GM12878 (cell line): ENCODE measurements at regions not wholly inside any gene's neighbourhood (a gene's known extent, or its start where the extent isn't known, plus 50 kb on each side); places are given as distances from the start of the nearest gene placed in this dataset.

ENCODE experiments used
- ATF7 ChIP-seq: fragments of 450-650 bp; IDR thresholded peaks from 2 replicates; pipeline ENCODE4 v1.6.1; 2016; ENCODE audit warnings: low read depth, mild to moderate bottlenecking
- BMI1 ChIP-seq: fragments of 450-650 bp; IDR thresholded peaks from 2 replicates; pipeline ENCODE4 v1.6.1; 2016; ENCODE audit warnings: mild to moderate bottlenecking, moderate library complexity, borderline replicate concordance
- CEBPB ChIP-seq, 2 experiments: fragments of 150-350 bp in 1 of 2; IDR thresholded peaks; 2 replicates each; pipeline ENCODE4 v1.6.1; 2012 to 2014; ENCODE audit warnings: low read depth in 2 of 2, low read length in 2 of 2, borderline replicate concordance in 1 of 2, inconsistent platforms in 1 of 2
- FOS ChIP-seq: IDR thresholded peaks from 3 replicates; pipeline ENCODE4 v1.6.1; 2011; ENCODE audit warnings: borderline replicate concordance; ENCODE audit not compliant: insufficient read length; ENCODE audit errors: extremely low read depth
- FOXM1 ChIP-seq: IDR thresholded peaks from 2 replicates; pipeline ENCODE4 v1.6.1; 2012; ENCODE audit warnings: low read depth, mild to moderate bottlenecking, inconsistent platforms, low read length, moderate library complexity
- GATAD2B ChIP-seq: fragments of 450-650 bp; conservative IDR thresholded peaks from 2 replicates; pipeline ENCODE4 v1.6.1; 2017; ENCODE audit warnings: low read depth, mild to moderate bottlenecking, moderate library complexity
- IKZF2 ChIP-seq, 2 experiments: fragments of 450-650 bp; IDR thresholded peaks; 2 replicates each; pipeline ENCODE4 v1.6.1; 2017; ENCODE audit warnings: mild to moderate bottlenecking in 2 of 2, moderate library complexity in 2 of 2
- MYB ChIP-seq: fragments of 150-350 bp; IDR thresholded peaks from 2 replicates; pipeline ENCODE4 v1.6.1; 2014; ENCODE audit warnings: mild to moderate bottlenecking, low read depth, low read length, borderline replicate concordance
- MYC ChIP-seq: IDR thresholded peaks from 2 replicates; pipeline ENCODE4 v1.6.1; 2011; ENCODE audit warnings: mild to moderate bottlenecking, low read length, moderate library complexity, inconsistent platforms; ENCODE audit not compliant: insufficient read depth, insufficient replicate concordance, insufficient read length, severe bottlenecking
- NR2F1 ChIP-seq: fragments of 450-650 bp; conservative IDR thresholded peaks from 2 replicates; pipeline ENCODE4 v1.6.1; 2017; ENCODE audit warnings: mild to moderate bottlenecking
- PAX8 ChIP-seq: fragments of 450-650 bp; IDR thresholded peaks from 2 replicates; pipeline ENCODE4 v1.6.1; 2017; ENCODE audit warnings: mild to moderate bottlenecking, moderate library complexity
- POLR2AphosphoS5 ChIP-seq: IDR thresholded peaks from 2 replicates; pipeline ENCODE4 v1.6.1; 2011; ENCODE audit warnings: mild to moderate bottlenecking, low read length, inconsistent platforms
- RUNX3 ChIP-seq: IDR thresholded peaks from 2 replicates; pipeline ENCODE4 v1.6.1; 2012; ENCODE audit warnings: low read length, inconsistent platforms
- SIN3A ChIP-seq: IDR thresholded peaks from 2 replicates; pipeline ENCODE4 v1.6.1; 2012; ENCODE audit warnings: low read depth, low read length, improper control_type of control experiment
- SMARCA5 ChIP-seq: fragments of 450-650 bp; IDR thresholded peaks from 2 replicates; pipeline ENCODE4 v1.6.1; 2017; ENCODE audit warnings: mild to moderate bottlenecking
- SMC3 ChIP-seq: IDR thresholded peaks from 2 replicates; pipeline ENCODE4 v1.6.1; 2011; ENCODE audit warnings: low read length, improper control_type of control experiment, borderline replicate concordance
- TF ChIP-seq, protein P1 (sequence below): IDR thresholded peaks from 2 replicates; pipeline ENCODE4 v1.6.1; 2011; ENCODE audit warnings: low read depth, mild to moderate bottlenecking, low read length, moderate library complexity, borderline replicate concordance; ENCODE audit errors: extremely low read depth
- TF ChIP-seq, protein P2 (sequence below): fragments of 150-350 bp; IDR thresholded peaks from 2 replicates; pipeline ENCODE4 v1.6.1; 2016; ENCODE audit warnings: low read depth, low read length
- TF ChIP-seq, protein P3 (sequence below): fragments of 450-650 bp; IDR thresholded peaks from 2 replicates; pipeline ENCODE4 v1.6.1; 2014; ENCODE audit warnings: mild to moderate bottlenecking
- TF ChIP-seq, protein P4 (sequence below): fragments of 450-650 bp; conservative IDR thresholded peaks from 2 replicates; pipeline ENCODE4 v1.6.1; 2017; ENCODE audit warnings: mild to moderate bottlenecking, moderate library complexity
- TF ChIP-seq, protein P5 (sequence below): fragments of 450-650 bp; IDR thresholded peaks from 2 replicates; pipeline ENCODE4 v1.6.1; 2017; ENCODE audit warnings: low read depth, mild to moderate bottlenecking, moderate library complexity

DNA sequence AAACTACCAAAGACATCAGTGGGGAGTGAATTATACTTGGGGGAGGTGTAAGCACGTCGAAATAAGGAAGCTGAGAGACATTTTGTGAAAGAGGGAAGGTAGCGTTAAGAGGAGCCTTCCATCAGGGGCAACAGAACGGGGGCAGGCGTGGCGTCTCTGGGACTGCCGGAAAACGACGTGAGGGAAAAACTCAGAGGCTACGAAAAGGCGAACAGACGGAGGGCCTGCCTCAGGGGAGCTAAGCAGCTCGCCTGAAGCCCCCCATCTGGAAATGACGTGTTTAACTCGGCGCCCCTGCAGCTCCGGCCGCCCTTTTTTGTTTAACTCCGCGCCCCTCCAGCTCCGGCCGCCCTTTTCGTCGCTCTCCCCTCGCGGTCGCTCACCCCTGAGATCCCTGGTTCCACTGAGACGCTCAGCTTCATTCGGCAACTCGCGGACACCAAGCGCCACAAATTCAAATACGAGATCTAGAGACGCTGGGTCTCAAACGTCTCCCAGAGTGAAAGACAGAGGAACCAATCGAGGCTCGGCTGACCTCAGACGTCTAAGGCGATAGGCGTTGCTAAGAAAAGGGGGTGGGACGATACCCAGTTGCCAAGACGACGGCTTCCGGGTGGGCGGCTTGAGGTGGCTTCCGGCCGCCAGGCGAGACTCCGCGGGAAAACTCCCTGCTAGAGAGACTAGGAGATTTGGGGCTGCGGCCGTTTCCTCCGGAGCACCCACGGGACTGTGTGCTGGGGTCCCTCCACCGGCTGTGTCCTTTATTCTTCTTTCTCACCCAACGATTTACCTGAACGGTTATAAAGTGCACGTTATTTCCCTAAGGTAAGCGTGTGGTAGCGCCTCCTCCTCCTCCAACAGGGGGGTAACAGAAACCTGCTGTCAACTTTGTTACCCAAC lies 383.2 kb downstream of the ZFHX3 start (continued):
- TF ChIP-seq ATF7, result peak; percentile 71
- TF ChIP-seq IKZF2 (IDR thresholded peaks at IDR 0.05), result peak in 1 of 2 experiments; percentile 13; a peak in 2 of 4 replicates
- TF ChIP-seq, protein P1, sequence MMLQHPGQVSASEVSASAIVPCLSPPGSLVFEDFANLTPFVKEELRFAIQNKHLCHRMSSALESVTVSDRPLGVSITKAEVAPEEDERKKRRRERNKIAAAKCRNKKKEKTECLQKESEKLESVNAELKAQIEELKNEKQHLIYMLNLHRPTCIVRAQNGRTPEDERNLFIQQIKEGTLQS, result no peak
- peak; percentile 98 for TF ChIP-seq BMI1
- TF ChIP-seq FOS, result peak; percentile 83
- no peak for TF ChIP-seq MYC
- TF ChIP-seq, protein P2, sequence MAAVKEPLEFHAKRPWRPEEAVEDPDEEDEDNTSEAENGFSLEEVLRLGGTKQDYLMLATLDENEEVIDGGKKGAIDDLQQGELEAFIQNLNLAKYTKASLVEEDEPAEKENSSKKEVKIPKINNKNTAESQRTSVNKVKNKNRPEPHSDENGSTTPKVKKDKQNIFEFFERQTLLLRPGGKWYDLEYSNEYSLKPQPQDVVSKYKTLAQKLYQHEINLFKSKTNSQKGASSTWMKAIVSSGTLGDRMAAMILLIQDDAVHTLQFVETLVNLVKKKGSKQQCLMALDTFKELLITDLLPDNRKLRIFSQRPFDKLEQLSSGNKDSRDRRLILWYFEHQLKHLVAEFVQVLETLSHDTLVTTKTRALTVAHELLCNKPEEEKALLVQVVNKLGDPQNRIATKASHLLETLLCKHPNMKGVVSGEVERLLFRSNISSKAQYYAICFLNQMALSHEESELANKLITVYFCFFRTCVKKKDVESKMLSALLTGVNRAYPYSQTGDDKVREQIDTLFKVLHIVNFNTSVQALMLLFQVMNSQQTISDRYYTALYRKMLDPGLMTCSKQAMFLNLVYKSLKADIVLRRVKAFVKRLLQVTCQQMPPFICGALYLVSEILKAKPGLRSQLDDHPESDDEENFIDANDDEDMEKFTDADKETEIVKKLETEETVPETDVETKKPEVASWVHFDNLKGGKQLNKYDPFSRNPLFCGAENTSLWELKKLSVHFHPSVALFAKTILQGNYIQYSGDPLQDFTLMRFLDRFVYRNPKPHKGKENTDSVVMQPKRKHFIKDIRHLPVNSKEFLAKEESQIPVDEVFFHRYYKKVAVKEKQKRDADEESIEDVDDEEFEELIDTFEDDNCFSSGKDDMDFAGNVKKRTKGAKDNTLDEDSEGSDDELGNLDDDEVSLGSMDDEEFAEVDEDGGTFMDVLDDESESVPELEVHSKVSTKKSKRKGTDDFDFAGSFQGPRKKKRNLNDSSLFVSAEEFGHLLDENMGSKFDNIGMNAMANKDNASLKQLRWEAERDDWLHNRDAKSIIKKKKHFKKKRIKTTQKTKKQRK, result peak; percentile 39; the same call in 1 of the 2 replicates
- TF ChIP-seq, protein P3, sequence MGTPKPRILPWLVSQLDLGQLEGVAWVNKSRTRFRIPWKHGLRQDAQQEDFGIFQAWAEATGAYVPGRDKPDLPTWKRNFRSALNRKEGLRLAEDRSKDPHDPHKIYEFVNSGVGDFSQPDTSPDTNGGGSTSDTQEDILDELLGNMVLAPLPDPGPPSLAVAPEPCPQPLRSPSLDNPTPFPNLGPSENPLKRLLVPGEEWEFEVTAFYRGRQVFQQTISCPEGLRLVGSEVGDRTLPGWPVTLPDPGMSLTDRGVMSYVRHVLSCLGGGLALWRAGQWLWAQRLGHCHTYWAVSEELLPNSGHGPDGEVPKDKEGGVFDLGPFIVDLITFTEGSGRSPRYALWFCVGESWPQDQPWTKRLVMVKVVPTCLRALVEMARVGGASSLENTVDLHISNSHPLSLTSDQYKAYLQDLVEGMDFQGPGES, result peak; percentile 76; the same call in 1 of the 2 replicates
- TF ChIP-seq, protein P4, sequence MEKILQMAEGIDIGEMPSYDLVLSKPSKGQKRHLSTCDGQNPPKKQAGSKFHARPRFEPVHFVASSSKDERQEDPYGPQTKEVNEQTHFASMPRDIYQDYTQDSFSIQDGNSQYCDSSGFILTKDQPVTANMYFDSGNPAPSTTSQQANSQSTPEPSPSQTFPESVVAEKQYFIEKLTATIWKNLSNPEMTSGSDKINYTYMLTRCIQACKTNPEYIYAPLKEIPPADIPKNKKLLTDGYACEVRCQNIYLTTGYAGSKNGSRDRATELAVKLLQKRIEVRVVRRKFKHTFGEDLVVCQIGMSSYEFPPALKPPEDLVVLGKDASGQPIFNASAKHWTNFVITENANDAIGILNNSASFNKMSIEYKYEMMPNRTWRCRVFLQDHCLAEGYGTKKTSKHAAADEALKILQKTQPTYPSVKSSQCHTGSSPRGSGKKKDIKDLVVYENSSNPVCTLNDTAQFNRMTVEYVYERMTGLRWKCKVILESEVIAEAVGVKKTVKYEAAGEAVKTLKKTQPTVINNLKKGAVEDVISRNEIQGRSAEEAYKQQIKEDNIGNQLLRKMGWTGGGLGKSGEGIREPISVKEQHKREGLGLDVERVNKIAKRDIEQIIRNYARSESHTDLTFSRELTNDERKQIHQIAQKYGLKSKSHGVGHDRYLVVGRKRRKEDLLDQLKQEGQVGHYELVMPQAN, result peak; percentile 99
- TF ChIP-seq GATAD2B, result 0 out of 2 replicates have a peak, but pooled peaks have one; percentile 23
- TF ChIP-seq, protein P5, sequence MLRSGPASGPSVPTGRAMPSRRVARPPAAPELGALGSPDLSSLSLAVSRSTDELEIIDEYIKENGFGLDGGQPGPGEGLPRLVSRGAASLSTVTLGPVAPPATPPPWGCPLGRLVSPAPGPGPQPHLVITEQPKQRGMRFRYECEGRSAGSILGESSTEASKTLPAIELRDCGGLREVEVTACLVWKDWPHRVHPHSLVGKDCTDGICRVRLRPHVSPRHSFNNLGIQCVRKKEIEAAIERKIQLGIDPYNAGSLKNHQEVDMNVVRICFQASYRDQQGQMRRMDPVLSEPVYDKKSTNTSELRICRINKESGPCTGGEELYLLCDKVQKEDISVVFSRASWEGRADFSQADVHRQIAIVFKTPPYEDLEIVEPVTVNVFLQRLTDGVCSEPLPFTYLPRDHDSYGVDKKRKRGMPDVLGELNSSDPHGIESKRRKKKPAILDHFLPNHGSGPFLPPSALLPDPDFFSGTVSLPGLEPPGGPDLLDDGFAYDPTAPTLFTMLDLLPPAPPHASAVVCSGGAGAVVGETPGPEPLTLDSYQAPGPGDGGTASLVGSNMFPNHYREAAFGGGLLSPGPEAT, result peak; percentile 22
- peak; percentile 59 for TF ChIP-seq FOXM1
- TF ChIP-seq CEBPB (IDR thresholded peaks at IDR 0.05; ENCODE audit: borderline replicate concordance in 1 of 2, low read depth in 2 of 2, low read length in 2 of 2), result no peak
- peak; percentile 66 for TF ChIP-seq RUNX3
- no peak for TF ChIP-seq PAX8
- TF ChIP-seq SMC3, result no peak
- TF ChIP-seq POLR2AphosphoS5, result peak; percentile 78
- no peak for TF ChIP-seq MYB
- no peak for TF ChIP-seq NR2F1
- TF ChIP-seq SMARCA5, result no peak
- TF ChIP-seq SIN3A, result peak; percentile 98
